Fibroblast of skin of scalp (primary cell): ENCODE measurements at regions not wholly inside any gene's neighbourhood (a gene's known extent, or its start where the extent isn't known, plus 50 kb on each side); places are given as distances from the start of the nearest gene placed in this dataset.

Experiments used
- DNase-seq: peaks from one replicate; pipeline ENCODE4 v3.0.0-alpha.2; 2013

DNA sequence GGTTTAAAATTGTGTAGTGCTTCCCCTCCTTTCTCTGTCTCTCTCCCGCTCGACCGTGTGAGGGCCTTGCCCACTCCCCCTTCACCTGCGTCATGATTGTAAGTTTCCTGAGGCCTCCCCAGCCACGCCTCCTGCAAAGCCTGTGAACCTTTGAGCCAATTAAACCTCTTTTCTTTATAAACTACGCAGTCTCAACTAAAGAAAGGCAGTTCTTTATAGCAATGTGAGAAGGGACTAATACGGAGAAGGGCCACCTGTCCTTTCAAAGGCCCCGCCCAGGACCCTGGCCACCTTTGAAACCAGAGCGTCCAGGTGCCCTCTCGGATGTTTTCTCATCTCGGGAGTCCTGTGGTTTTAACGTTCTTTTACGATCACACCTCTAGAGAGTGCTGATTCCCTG, 741.5 kb downstream of the BRD1 start:
- DNase-seq, result no peak

DNA sequence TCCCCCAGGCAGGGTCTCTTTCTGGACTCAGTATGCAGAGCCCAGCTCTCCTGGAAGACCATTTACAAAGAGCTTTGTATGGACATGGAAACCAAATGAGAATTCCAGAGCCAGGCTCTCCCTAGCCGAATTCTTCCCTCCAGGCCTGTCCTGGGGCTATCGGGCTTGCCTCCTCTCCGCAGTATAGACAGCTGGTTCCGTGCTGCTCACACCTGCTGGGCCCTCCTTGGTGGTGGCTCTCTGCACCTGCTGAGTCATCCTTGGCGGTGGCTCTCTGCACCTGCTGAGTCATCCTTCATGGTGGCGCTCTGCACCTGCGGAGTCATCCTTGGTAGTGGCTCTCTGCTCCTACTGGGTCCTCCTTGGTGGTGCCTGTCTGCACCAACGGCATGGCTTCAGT, 743.5 kb downstream of the BRD1 start:
- no peak for DNase-seq

DNA sequence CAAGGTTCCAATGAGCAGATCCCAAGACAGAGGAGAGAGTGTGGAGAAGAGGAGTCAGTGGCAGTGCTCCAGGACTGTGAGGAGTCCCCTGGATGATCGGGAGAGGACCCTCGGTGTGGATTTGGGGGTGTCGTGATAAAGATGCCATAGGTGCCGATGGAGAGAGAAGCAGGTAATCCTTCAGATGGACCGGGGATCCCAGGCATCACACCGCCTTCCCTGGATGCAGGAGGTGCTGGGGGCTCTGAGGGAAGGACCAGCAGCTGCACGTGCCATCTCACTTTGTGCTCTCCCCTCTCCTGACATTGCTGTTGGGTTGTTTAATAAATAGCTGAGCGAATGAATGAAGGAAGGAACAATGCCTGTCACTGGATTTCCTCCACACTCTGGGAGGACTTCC, 744.1 kb downstream of the BRD1 start:
- no peak for DNase-seq

DNA sequence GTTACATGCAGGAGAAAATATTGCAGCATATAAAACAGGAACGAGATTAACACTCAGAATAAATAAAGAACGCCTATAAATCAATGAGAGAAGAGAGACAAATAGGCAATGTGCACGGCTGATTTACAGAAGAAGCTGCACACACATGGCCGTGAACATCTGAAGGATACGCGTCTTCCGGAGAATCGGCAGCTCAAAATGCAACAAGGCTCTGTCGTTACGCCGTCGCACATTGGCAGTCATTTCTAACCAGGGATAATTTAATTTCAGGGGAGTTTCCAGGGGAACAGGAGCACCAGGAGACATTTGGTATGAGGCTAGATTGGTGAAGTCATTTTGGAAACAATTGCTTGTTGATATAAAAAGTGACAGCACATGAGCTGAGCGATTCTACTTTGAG, 745.2 kb downstream of the BRD1 start:
- no peak for DNase-seq

DNA sequence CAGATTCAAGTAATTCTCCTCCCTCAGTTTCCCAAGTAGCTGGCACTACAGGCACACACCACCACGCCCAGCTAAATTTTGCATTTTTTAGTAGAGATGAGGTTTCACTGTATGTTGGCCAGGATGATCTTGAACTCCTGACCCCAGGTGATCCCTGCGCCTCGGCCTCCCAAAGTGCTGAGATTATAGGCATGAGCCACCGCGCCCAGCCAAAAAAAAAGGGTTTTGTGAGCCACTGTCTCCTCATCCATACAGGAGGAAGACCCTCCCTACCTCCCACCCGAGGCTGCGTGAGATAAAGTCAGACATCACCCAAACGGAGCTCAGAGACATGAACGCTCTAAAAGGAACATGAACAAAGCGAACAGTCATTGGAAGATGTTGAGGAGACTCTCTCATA, 745.7 kb downstream of the BRD1 start:
- DNase-seq, result no peak

DNA sequence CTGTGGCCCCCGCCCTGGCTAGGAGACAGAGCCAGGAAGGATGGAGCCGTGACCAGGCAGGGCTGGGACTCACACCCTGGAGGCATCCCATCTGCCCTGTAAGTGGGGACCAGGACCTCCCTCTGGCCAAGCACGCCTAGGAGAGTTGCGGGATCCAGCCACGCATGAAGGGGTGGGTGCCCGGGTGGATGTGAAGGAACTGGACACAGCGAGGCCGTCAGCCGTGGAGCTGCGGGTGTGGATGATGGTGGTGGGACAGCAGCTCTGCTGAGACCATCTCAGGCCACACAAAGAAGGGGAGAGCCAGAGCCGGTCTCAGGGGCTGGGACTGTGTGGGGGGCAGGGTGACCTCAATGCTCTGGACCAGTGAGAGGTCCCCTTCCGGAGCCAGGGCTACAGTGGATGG, 746.4 kb downstream of the BRD1 start:
- no peak for DNase-seq

DNA sequence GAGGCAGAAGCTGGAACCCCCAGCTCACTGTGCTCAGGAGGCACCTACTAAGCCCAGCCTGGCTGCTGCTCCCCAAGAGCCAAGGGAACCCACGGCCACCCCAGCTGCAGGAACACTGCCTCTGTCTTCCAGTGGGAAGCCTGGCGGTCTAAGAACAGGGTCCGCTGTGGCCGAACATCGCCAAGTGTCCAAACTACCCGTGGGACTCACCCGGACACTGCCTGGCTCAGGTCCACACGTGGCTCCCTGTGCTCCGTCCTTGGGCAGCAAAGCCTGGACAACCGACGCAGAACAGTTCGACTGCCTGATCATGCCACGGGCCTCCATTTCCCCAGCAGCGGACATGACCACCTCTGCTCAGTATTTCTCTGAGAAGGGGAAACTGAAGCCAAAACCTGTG, 747.0 kb downstream of the BRD1 start:
- DNase-seq, result no peak

DNA sequence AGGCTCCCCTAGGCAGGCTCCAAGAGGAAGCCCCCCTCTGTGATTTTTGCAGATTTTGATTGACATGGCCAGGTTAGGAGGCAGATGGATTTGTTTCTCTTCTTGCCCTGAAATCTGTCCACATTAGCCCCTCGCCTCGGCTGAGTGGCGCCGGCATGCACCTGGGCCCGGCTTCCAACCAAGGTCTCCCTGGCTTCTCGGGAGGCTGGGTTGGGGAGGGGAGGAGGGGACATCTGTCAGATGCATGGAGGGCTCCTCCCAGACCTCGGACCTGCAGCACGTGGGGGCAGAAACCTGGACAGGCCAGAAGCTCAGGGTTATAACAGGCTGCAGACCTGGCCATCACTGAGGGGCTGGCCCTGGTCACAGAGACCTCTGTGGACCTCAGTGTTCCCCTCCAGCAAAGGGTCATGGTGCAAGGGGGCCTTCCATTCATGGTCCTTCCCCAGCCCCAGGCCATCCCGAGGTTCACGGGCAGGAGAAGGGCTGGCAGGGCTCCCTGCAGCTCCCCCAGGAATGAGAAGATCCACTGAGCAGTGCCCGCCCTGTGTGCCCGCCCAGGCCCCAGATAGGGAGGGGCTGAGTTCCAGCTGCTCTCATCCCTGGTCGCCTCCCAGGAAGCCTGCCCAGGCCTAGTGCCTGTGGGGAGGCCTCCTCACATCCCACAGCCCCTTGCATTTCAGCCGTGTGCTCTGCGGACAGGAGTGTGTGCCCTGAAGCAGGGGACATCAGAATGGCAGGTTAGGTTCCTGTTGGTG, 747.8 kb downstream of the BRD1 start:
- no peak for DNase-seq

DNA sequence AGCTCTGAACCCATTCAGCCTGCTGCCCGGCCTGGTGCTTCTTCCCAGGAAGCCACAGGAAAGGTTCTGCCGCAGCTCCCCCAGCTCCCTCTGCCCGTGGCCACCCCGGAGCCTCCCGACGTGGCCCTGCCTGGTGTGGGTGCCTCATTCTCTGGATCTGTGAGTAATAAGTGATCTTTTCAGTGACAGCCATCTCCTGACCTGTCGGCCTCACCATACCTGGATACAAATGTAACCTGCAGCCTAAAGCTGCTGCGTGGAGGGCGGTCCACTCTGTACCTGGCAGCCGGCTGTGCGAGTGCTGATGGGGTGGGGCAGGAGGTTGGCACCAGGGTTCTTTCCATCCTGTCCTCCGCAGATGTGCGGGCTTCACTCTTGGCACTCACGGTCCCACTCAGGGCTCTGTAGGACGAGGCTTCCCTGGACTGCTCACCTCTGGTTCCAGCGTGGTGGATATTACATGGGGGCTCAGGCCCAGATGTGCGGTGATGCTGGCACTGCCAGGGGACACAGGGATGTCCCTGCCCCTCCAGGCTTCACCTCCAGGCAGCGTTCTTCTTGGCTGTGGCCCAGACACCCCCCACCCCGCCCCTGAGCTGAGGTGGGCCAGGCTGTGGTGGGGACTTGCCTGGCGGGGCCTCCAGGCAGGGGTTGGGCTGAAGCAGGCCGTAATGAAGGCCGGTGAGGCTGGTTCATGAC, 748.5 kb downstream of the BRD1 start:
- DNase-seq, result no peak

DNA sequence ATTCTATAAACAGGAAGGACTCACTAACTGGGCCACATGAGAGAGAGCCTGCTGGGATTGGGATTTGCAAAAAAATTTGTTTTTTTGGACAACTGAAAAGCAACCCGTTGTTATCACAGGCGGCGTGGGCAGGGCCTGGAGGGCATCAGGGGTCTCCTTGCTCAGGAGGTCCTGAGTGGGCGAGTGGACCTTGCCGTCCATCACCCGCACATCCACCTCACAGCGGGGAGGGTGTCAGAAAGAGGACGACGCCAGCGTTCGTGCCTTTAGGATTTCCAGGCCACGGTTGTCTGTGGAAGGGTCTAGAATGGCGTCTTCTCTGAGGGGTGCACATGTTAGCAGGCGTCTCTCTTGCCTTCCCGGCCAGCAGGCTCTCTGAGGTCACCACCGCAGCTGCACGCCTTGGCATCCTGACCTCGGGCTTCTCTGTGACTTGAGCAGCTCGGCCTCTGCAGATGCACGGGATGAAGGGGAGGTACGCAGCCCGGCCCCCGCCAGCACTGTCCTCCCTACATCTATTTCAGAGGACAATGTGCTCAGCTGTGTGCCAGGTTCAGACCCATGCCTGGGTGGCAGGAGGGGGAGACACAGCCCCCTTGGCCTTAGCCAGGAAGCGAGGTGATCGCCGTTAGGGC, 749.5 kb downstream of the BRD1 start:
- no peak for DNase-seq

DNA sequence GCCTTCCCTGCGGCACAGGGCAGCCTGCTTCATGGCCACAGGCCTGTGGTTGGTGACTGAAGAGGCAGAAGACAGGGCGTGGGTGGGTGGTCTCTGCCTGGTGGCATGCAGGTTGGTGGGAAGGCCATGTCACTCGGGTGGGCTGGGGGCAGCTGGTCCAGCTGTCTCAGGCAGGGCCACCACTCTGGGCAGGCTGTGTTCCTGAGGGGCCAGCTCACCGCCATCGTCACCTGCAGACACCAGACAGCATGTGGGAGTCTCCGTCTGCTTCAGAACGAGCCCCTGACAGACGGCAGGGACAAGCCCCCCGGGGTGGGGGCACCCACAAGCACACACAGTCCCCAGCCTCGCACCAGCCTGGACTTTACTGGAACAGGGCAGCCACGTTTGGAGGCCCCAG, 750.1 kb downstream of the BRD1 start:
- no peak for DNase-seq

DNA sequence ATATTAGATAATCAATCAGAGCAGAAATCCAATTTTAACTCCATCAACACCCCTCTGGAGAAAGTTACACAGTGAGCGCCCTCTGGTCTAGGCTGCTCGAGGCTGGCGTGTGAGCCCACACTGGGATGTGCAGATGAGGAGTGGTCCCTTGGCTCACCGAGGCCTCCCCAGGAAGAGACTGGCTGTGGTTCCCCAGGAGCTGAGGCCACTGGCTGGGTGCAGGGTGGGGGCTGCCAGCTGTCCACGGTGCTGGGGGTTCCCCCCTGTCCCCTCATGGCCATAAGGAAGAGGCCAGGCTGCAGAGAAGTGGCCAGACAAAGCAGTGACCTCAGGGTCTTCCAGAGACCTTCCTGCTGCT, 750.7 kb downstream of the BRD1 start:
- no peak for DNase-seq

DNA sequence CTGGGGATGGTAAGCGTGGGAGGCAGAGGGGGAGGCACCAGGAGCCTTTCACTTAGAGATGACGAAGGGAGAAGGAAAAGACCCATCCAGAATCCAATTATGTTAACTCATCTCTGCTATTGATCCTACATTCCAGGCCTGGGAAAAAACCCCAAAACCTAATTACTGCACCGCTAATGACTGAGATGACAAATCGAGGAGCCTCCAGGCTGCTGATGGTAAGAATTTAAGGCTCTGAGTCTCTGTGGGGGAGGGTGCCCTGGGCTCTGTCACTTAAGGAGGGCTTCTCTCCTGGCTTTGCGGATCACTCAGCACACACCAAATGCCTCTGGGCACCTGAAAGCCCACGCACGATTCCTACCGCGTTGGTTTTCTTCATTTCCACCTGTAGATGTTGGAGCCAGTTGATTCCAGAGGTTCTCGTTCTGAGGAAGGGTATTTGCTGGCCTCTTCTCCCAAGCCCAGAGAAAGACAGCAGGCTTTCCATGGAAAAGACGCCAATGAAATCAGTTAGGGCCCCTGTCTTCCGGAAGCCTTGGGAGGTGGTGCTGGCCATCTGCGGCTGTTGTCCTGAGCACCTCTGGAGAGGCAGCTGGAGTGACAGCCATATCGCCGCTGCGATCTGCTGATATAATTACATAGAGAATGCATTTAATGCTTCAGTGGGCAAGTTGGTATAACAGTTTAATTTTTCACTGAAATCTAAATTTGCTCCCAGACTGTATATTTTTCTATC, 751.2 kb downstream of the BRD1 start:
- no peak for DNase-seq

DNA sequence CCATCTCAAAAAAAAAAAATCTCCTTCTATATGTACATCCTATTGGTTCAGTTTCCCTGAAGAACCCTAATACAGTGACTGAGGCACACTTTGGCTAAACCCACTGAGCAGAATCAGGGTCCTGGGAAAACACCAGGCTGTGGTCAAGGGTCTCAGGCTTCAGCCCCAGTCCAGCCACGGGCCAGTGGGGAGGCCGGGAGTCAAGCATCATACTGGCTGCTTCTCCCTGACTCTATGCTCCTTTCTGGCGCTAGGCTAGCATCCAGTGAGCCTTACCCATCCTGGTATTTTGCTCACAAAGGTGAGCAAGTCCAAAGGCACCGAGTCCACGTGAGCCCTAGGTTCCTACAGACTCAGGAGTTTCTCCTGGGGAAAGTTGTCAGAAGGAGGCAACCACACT, 752.5 kb downstream of the BRD1 start:
- DNase-seq, result no peak

DNA sequence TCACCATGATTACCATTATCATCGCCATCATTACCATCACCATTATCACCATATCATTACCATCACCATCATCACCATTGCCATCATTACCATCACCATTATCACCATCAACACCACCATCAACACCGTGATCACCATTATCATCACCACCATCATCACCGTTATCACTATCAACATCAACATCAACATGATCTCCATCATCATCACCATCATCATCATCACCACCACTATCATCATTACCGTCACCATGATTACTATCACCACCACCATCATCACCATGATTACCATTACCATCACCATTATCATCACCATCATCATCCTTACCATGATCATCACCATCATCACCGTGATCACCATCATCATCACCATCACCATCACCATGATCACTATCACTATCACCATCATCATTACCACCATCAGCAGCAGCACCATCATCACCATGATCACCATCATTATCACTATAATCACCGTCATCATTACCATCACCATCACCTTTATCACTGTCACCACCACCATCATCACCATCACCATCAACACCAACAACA, 753.7 kb downstream of the BRD1 start:
- no peak for DNase-seq

DNA sequence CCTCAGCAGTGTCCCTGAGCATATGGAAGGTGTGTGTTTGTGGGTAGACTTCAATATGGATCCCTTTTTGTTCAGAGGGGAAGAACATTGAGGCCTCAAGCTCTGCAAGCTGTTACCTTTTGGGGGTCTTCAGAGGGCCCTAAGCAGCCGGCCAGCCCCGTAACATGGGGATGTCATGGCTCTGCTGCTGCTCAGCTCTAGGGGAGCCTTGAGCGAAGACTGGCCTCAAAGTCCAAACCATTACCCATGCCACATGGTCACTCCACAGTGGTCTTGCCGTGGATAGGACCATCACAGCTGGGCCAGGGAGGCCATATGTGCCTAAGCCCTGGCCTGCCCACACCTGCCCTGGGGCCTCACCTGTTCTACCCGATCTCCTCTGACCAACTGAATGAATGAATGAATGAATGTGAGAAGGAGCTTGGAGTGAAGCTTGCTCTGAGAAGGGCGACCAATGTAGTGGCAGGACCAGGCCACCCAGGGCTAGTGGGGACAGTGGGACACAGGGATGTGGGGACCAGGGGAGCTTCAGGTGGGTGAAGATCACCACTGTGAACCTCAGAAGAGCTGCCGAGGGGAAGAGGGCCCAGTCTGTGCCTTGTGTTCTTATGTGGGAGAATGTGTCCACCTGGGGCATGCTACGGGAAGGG, 754.6 kb downstream of the BRD1 start:
- DNase-seq, result no peak

DNA sequence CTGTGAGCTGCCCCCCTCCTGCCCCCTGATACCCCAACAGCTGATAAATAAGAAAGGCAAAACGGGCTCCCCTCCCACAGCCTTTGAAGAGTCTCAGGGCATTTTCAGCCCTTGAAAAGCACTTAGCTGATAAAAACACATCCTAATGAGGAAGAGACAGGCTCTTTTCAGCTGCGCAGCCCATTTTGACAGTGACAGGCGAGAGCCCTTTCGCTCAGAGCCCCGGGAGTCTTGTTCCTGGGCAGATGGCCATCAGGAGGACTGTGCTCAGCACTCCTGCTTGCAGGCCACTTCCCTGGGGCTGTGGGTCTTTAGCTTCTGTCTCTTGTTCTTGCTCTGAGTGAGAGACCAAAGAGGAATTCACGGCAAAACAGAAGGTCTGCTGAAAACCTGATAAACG, 757.2 kb downstream of the BRD1 start:
- DNase-seq, result no peak

DNA sequence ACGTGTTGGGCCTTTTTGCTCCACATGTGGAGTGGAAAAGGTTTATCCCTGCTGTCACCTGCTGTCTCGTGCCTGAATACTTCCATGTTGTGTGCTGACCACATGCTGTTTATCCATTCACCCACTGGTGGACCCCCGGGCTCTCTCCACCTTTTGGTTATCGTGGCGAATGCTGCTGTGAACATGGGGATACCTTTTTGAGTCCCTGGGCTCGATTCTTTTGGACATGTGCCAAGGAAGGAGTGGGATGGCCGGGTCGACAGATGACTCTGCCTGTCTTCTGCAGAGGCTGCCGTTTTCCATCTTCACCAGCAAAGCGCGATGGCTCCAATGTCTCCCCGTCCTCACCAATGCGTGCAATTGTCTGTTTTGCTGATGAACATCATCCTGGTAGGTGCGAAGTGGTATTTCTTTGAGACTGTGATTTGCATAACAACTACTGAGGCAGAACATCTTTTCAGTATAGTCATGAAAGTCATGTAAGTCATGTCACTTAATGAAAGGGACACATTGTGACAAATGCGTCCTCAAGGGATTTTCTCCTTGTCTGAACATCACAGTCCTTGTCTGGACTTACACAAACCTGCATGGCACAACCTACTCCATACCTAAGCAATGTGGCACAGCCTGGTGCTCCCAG, 758.7 kb downstream of the BRD1 start:
- DNase-seq, result no peak

DNA sequence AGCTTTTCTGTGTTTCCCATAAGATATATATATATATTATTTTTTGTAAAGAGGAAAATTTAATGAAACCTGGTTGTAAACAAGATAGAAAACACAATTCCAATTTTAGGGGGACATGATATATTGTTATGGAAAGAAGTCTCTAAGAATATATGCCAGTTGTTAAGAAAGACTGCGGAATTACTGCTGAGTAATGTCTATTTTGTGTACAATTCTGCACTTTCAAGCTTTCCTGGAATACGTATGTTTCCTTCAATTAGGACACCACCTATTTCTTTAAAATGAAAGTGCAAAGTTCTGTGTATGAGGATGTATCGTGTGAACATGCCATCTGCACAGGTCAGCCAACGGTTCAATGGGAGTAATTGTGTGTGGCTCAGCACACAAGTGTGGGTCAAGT, 760.2 kb downstream of the BRD1 start:
- DNase-seq, result no peak

DNA sequence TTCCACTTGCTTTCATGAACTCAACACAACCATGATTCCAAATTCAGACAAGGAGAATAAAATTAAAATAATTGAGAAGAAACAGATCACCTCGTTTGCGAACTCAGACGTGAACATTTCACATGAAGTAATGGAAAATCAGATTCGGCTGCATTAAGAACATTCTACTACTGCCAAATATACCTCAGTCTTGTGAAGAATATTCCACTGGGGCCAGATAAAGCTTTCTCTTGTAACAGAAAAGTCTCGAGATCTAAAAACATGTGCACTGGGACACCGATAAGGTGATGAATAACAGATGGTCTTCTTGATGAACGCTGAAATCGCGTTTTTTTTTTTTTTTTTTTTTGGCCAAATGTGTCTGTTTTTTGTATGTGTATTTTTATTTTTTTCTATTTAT, 761.1 kb downstream of the BRD1 start:
- DNase-seq, result no peak

DNA sequence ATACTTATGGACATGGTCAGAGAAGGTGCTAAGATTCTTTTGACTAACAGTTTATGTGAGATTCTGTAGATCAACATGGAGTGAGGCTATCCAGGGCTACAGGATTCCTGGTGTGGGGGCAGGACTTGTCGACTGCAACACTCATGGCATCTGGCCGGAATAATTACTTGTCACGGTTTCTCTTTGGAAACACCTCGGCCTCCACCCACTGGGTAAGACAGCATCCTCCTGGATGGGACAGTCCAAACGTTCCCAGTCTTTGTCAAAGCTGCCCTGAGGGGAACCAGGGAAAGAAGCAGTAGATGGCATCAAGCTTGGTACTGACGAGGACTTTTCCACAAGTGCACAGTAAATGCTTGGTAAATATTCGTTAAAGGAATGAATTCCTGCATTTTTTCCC, 762.8 kb downstream of the BRD1 start:
- no peak for DNase-seq

DNA sequence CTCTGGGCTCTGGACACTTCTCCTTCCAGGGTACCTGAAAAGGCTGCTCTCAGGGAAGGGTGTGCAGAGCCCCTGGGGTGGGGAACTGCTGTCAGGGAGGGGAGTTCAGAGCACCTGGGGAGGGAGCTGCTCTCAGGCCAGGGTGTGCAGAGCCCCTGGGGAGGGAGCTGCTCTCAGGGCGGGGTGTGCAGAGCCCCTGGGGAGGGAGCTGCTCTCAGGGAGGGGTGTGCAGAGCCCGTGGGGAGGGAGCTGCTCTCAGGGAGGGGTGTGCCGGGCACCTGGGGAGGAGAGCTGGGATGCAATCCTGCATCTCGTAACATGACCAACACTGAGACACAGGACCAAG, 764.2 kb downstream of the BRD1 start:
- no peak for DNase-seq
